Fibroblast of upper back skin (primary cell): ENCODE measurements at regions not wholly inside any gene's neighbourhood (a gene's known extent, or its start where the extent isn't known, plus 50 kb on each side); places are given as distances from the start of the nearest gene placed in this dataset.
"Not testable (repeated sequence)": the region's sequence is repeated elsewhere in the genome, so short reads cannot be mapped to it uniquely, and the experiment has no call there.

Source experiments
- DNase-seq: peaks from one replicate; pipeline ENCODE4 v3.0.0-alpha.2; 2013

DNA sequence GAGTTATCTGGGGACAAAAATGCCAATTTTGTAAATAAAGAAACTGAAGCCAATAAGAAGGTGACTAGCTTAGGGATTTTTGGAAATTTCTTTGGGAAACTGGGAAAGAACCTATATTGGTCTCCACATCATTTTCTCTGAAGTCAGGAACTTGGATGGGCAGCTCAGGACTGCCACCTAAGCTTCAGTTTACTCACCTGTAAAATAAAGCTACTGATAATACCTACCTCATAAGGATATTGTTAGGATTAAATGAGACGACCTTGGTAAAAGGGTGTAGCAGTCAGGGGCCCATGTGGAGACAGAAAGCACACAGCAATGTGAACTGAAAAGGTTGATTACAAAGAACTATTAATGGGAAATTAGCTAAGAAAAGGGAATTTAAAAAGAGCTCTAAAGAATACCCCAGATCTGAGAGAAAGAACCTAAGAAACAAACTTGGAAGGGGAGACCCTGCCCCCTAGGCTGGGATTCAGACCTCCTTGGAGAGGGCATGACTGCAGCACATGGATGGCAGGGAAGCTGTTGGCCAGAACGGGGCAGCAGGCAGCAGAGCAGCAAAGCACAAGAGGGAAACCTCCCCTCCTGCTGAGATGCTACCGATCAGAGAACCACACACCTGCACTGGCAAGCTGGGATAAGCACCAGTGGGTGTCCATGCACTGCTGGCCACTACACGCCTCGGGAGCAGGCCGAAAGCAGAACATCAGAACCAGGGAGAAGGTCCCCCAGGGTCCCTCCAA is 83.7 kb upstream of the THBS1 start:
- no peak for DNase-seq

GRCh38 chr15:39497759-39498565 is 82.9 kb upstream of the THBS1 start:
- no peak for DNase-seq

DNA sequence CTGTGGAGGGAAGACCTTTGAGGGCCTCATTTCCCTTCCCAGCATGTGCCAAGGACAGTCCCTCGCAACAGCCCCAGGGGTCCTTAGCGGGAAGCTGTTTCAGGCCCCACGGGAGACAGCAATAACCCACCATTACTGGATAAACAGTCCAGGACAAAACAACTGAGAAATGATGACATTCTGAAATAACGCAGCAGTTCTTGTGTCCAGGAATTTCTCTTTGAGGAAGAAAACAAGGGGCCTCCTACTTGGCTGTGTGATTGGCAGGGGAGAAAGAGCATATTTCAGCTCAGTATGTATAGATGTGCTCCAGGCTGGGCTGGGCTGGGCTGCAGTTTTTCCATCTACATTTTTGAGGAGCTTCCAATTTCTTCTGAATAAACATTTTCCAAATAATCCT is 82.2 kb upstream of the THBS1 start:
- DNase-seq, result peak; percentile 80

- no peak for DNase-seq
These were observed 81.8 kb upstream of the THBS1 start for GRCh38 chr15:39499042-39499441.

DNA sequence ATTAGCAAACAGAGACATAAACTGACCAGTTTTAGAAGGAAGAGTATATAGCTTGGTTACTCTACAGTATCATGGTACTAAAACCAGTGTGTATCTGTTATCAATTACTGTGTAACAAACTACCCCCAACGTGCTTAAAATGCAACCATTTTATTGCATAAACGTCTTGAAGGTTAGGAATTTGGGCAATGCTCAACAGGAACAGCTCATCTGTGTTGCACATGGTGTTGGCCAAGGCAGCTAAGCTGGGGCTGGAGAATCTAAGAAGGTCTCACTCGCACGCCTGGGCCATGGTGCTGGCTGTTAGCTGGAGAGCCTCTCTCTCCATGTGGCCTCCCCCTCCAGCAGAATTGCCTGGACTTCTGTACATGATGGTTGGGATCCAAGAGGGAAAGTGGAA is 81.2 kb upstream of the THBS1 start:
- peak; percentile 75 for DNase-seq

- no peak for DNase-seq
These were observed 79.4 kb upstream of the THBS1 start for GRCh38 chr15:39501366-39502081.

GRCh38 chr15:39502082-39502447 is 78.8 kb upstream of the THBS1 start:
- DNase-seq, result no peak

- no peak for DNase-seq
These were observed 78.2 kb upstream of the THBS1 start for GRCh38 chr15:39502611-39503195.

DNA sequence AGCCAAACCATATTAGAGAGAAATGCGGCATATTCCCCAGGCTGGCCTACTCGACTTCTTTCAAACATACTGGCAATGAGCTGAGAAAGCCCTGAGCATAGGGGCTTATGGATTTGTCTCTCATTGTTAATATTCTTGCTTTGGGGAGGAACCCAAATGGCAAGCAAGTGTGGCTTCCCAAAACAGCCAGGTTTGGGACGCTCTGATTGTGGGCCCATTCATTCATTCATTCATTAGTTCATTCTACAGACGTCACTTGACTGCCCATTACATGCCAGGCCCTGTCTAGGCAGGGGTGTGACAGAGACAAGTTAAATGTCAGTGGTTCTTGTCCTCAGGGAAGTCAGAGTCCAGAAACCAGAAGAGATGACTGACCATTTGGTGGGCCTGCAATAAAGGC is 77.4 kb upstream of the THBS1 start:
- no peak for DNase-seq

DNA sequence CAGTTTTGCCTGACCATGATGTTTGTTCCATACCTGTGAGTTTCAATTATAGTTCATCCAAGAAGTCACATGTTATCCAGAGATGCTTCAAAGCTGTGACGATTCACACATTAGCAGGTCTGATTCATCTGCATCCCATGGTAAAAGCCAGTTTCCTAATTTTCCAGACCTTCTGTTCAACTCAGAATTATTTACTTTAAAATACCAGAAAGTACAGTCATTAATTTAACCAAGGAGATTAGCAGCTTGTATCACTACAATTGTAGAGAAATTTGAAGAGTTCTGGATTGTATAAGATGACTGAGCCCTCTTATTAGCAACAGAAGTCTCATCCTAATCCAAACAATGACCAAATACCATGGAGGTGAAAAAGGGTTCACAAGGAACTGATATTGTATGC is 76.1 kb upstream of the THBS1 start:
- peak; percentile 83 for DNase-seq

- DNase-seq, result peak; percentile 60
These were observed 74.7 kb upstream of the THBS1 start for GRCh38 chr15:39506146-39506545.

GRCh38 chr15:39508536-39508935 is 72.3 kb upstream of the THBS1 start:
- DNase-seq, result no peak

DNA sequence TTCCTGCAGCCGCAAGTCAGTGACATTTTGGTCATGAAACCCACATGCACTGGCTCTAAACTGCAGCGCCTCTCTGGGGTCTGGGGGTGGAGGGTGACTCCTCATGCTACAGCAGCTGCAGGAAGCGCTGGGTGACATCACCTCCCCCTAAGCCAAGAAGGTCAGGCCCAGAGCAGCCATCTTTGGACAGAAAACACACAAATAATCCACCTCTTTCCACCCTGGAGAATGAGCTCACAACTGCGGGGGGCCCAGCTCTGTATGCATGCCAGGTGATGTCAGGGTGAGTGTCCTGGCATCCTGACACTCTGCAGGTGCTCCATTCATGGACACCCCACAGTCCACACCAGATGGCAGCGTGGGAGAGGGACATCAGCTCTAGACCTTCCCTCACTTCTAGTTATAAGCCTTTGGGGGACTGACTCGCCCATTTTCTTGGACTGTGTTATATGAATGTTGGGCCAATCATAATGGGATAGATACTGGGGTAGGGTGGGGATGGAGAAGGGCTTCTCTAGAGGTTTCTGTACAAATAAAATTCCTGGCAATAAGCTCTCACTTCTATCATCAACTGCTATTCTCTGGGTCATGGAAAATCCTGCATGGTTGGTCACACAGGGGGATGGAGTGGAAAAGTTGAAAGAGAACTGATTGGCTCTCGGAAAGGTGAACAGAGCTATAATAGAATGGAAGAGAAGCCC is 70.7 kb upstream of the THBS1 start:
- no peak for DNase-seq

DNA sequence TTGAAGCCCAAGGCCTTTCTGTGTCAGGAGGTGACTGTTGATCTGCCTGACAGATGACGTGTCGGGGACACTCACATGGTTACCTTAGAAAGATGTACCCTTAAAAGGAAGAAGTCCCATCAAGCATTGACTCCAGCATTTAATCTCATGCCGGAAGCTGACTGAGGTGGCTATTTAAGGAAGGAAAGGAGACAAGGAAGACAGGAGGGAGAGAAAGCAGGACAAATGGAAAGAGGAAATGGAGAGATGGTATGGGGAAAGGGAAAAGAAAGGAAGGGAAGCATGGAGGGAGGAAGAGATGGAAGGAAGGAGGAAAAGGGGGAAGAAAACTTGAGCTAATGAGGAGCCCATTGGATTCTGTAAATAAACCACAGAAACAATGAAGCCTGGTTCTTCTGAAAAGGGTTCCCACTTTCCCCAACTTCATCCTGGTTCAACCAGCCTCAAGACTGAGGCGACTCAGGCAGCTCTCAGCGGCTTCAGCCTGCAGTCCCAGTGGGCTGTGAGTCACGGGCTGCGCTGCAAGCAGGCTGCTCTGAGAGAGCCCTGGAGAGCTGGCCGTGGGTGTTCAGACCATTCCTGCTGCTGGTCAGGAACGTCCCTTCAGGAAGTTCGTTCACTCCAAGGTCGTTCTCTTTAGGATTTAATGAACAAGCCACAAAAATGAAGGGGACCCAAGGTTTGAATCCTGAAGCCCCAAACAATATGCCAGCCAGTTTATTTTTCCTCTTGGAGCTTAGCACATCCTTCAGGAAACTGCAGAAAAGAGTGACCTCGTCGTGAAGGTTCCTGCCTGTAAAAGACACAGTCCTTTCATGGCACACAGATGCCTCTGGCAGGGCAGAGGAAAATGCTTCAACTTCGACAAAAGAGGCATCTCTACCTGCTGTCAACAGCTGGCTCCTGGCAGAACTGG is 69.6 kb upstream of the THBS1 start:
- peak; percentile 89 for DNase-seq

- peak; percentile 91 for DNase-seq
These were observed 69.0 kb upstream of the THBS1 start for GRCh38 chr15:39511916-39512260.

- no peak for DNase-seq
These were observed 68.2 kb upstream of the THBS1 start for GRCh38 chr15:39512643-39513042.

DNA sequence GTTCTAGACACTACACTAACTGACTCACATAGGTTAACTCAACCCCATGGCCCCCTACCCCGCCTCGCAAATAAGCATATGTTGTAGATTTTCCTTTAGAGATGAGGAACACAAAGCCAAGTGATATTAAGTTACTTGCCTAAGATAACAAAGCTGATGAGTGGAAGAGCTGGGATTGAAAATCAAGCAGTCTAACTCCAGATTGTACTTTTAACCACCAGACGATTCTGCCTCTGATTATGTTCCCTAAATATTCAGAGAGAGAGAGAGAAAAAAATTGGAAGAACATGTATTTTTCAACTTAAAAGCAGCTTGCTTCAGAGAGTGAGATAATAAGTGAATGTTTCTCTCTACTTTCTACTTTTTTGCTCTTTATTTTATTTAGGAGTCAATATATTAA is 66.9 kb upstream of the THBS1 start:
- DNase-seq, result no peak

- DNase-seq, result no peak
These were observed 65.9 kb upstream of the THBS1 start for GRCh38 chr15:39514933-39515332.

DNA sequence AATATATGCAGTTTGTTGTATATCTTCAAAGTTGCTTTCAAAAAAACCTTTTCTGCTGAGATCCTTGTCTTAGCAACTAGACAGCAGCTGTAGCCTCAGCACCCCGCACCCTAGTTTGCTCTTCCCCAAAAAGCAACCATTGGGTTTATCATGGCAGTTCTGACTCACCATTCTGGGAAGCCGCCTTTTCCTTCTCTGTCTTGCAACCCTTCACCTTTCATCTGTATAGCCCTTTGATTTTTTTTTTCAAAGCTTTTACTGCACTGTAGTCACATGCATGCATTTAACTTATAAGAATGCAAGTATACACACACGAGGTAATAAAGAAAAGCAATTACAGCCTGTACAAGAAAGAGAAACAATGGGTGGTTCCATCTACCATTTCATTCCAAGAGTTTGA is 65.1 kb upstream of the THBS1 start:
- no peak for DNase-seq

- no peak for DNase-seq
These were observed 63.6 kb upstream of the THBS1 start for GRCh38 chr15:39517122-39517855.

DNA sequence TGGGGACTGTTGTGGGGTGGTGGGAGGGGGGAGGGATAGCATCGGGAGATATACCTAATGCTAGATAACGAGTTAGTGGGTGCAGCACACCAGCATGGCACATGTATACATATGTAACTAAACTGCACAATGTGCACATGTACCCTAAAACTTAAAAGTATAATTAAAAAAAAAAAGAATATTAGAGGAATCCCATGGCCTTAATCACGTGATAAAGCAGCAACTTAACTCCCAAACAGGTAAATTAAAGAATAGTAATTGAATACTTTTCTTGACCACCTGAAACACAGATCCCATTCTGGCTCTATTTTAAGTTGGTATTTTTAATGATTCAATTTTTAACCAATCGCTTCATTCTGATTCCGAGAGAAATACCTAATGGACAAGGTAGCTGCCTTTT is 56.9 kb upstream of the THBS1 start:
- not testable (repeated sequence) for DNase-seq
